HL-60 (cell line): ENCODE measurements at regions not wholly inside any gene's neighbourhood (a gene's known extent, or its start where the extent isn't known, plus 50 kb on each side); places are given as distances from the start of the nearest gene placed in this dataset.

Experiments
- DNase-seq, 2 experiments: peaks; one replicate each; pipeline ENCODE4 v3.0.0-alpha.2; 2010 to 2020; ENCODE audit warnings: low read depth in 1 of 2, low spot score in 1 of 2
- H3K27ac ChIP-seq: fragments of 250-450 bp; sonication (Bioruptor Pico); replicated peaks from 2 replicates; pipeline ENCODE4 v1.5.1; 2020; ENCODE audit warnings: mild to moderate bottlenecking, moderate library complexity
- H3K27me3 ChIP-seq: fragments of 250-450 bp; sonication (Bioruptor Pico); 2 replicates; pipeline ENCODE4 v1.5.1; 2021; ENCODE audit warnings: mild to moderate bottlenecking, moderate library complexity; ENCODE audit not compliant: insufficient read depth, poor library complexity, severe bottlenecking
- H3K4me3 ChIP-seq: replicated peaks from 2 replicates; pipeline ENCODE4 v1.5.1; 2011; ENCODE audit warnings: mild to moderate bottlenecking, control low read depth, low read length; ENCODE audit not compliant: insufficient read depth
- CTCF ChIP-seq: IDR thresholded peaks from one replicate; pipeline ENCODE4 v1.5.1; 2011; ENCODE audit warnings: low read length, control low read depth, inconsistent platforms; ENCODE audit not compliant: insufficient read depth
- GABPA ChIP-seq: IDR thresholded peaks from 2 replicates; pipeline ENCODE4 v1.6.1; 2012; ENCODE audit warnings: low read depth
- POLR2AphosphoS5 ChIP-seq: IDR thresholded peaks from 2 replicates; pipeline ENCODE4 v1.6.1; 2012; ENCODE audit warnings: low read depth
- REST ChIP-seq: IDR thresholded peaks from 2 replicates; pipeline ENCODE4 v1.6.1; 2012; ENCODE audit warnings: low read depth; ENCODE audit not compliant: insufficient replicate concordance
- SPI1 ChIP-seq: IDR thresholded peaks from 2 replicates; pipeline ENCODE4 v1.6.1; 2012; ENCODE audit warnings: low read depth, mild to moderate bottlenecking, borderline replicate concordance

GRCh38 chrX:13494562-13494961, 74.8 kb upstream of the EGFL6 start:
- Histone ChIP-seq H3K4me3 (no peak overlapping the region), H3K27me3 (no peaks in the 10 kb centered on the region), H3K27ac (peak overlapping the region; percentile 67)
- peak; percentile 47 to 77 for DNase-seq
- no peak for TF ChIP-seq POLR2AphosphoS5
- TF ChIP-seq CTCF: no peak
- TF ChIP-seq REST: no peak
- TF ChIP-seq SPI1: no peak
- TF ChIP-seq GABPA: no peak

- Histone ChIP-seq H3K27ac (peak overlapping the region; percentile 67), H3K27me3 (no peaks in the 10 kb centered on the region), H3K4me3 (no peak overlapping the region)
- TF ChIP-seq GABPA (no peak), CTCF (no peak)
- no peak for DNase-seq
Measured at GRCh38 chrX:13493659-13494058, 75.7 kb upstream of the EGFL6 start.

DNA sequence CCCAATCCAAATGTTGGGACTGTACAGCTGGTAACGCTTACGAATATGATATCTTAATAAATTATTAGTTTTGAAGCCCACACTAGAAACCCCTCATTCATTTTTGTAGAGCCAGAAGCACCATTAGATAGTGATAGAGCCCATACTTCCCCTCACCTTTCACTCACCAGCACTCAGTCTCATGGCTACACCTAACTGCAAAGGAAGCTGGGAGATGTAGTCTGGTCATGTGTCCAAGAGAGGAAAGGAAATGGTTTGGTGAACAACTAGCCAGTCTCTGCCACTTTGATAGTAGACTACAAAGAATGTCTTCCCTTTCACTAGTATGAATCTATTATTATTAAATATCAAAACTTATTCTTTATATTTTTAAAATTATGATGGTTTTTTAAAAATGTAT, 77.1 kb upstream of the EGFL6 start:
- H3K27ac ChIP-seq: peak overlapping the region; percentile 84
- peak in 1 of 2 experiments; percentile 20 for DNase-seq
- TF ChIP-seq REST: no peak
- TF ChIP-seq POLR2AphosphoS5: no peak
- no peak for TF ChIP-seq GABPA
- no peak for TF ChIP-seq SPI1
- TF ChIP-seq CTCF: no peak
- H3K27me3 ChIP-seq: no peaks in the 10 kb centered on the region
- H3K4me3 ChIP-seq: no peak overlapping the region

GRCh38 chrX:13491061-13491460, 78.3 kb upstream of the EGFL6 start:
- peak; percentile 19; the same call in 1 of the 2 replicates for TF ChIP-seq SPI1
- no peak for TF ChIP-seq GABPA
- DNase-seq: peak; percentile 52 to 58
- peak overlapping the region; percentile 84 for H3K27ac ChIP-seq
- H3K4me3 ChIP-seq: no peak overlapping the region
- no peaks in the 10 kb centered on the region for H3K27me3 ChIP-seq
